SW480 (cell line): ENCODE measurements at regions not wholly inside any gene's neighbourhood (a gene's known extent, or its start where the extent isn't known, plus 50 kb on each side); places are given as distances from the start of the nearest gene placed in this dataset.
A peak's percentile ranks its signal among the peaks of the same experiment; 100 is the strongest.

Source experiments
- DNase-seq: peaks from one replicate; pipeline ENCODE4 v3.0.0-alpha.2; 2016; ENCODE audit warnings: low spot score

GRCh38 chr3:110227991-110228390 lies 843.6 kb upstream of the NECTIN3 start:
- DNase-seq: no peak

GRCh38 chr3:110234831-110235230 lies 836.8 kb upstream of the NECTIN3 start:
- DNase-seq: no peak

GRCh38 chr3:110236976-110237610 lies 834.5 kb upstream of the NECTIN3 start:
- DNase-seq: no peak

GRCh38 chr3:110243081-110243480 lies 828.5 kb upstream of the NECTIN3 start:
- no peak for DNase-seq

- DNase-seq: no peak
These were observed 824.7 kb upstream of the NECTIN3 start for GRCh38 chr3:110246796-110247376.

GRCh38 chr3:110248666-110249065 lies 823.0 kb upstream of the NECTIN3 start:
- DNase-seq: no peak

GRCh38 chr3:110253794-110254193 lies 817.8 kb upstream of the NECTIN3 start:
- DNase-seq: no peak

- no peak for DNase-seq
These were observed 817.0 kb upstream of the NECTIN3 start for GRCh38 chr3:110254591-110254990.

- DNase-seq: no peak
These were observed 810.5 kb upstream of the NECTIN3 start for GRCh38 chr3:110261141-110261540.

- no peak for DNase-seq
These were observed 808.7 kb upstream of the NECTIN3 start for GRCh38 chr3:110262896-110263295.

GRCh38 chr3:110265302-110265701 lies 806.3 kb upstream of the NECTIN3 start:
- no peak for DNase-seq

- no peak for DNase-seq
These were observed 804.2 kb upstream of the NECTIN3 start for GRCh38 chr3:110267304-110267845.

GRCh38 chr3:110272525-110272924 lies 799.1 kb upstream of the NECTIN3 start:
- no peak for DNase-seq

- DNase-seq: no peak
These were observed 779.6 kb upstream of the NECTIN3 start for GRCh38 chr3:110291886-110292501.

GRCh38 chr3:110293660-110294059 lies 778.0 kb upstream of the NECTIN3 start:
- no peak for DNase-seq

- DNase-seq: no peak
These were observed 774.7 kb upstream of the NECTIN3 start for GRCh38 chr3:110296885-110297284.

- no peak for DNase-seq
These were observed 769.8 kb upstream of the NECTIN3 start for GRCh38 chr3:110301781-110302180.

GRCh38 chr3:110307065-110307809 lies 764.4 kb upstream of the NECTIN3 start:
- no peak for DNase-seq

- no peak for DNase-seq
These were observed 760.1 kb upstream of the NECTIN3 start for GRCh38 chr3:110311541-110311940.

GRCh38 chr3:110314512-110315114 lies 757.0 kb upstream of the NECTIN3 start:
- peak; percentile 48 for DNase-seq

GRCh38 chr3:110318108-110318507 lies 753.5 kb upstream of the NECTIN3 start:
- no peak for DNase-seq

GRCh38 chr3:110323349-110323748 lies 748.3 kb upstream of the NECTIN3 start:
- DNase-seq: no peak
